ENCODE measurements at regions not wholly inside any gene's neighbourhood (a gene's known extent, or its start where the extent isn't known, plus 50 kb on each side); places are given as distances from the start of the nearest gene placed in this dataset.

- Mint-ChIP-seq H3K27me3 (peaks cover 2% of the 10 kb centered on the region), H3K36me3 (ENCODE audit: low read depth) (no peaks in the 10 kb centered on the region), H3K4me1 (no peaks in the 10 kb centered on the region), H3K27ac (no peak overlapping the region), H3K9me3 (no peaks in the 10 kb centered on the region), H3K4me3 (no peak overlapping the region)
- ChIA-PET POLR2A (no interaction called here), CTCF (no interaction called here)
- DNase-seq: no peak
These were observed 96.2 kb upstream of the BMP4 start for GRCh38 chr14:54052696-54053385.

DNA sequence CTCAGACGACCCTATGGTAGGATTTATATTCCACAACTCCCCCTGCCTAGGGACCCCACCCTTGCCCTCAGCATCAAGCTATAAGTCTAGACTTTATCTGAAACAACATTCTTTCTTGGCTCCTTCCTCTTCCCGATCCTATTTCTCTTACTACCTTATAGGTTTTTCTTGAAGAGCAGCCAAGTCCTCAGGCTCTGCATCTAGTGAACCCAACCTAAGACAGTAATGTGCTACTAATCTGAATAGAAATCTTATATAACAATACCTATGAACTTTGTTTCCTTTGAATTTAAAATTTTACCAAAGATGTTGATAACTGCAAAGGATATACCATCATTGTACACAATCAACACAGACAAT, 96.7 kb upstream of the BMP4 start:
- ChIA-PET CTCF (no interaction called here), POLR2A (no interaction called here)
- H3K36me3 Mint-ChIP-seq (ENCODE audit: low read depth): no peaks in the 10 kb centered on the region
- no peak overlapping the region for H3K4me3 Mint-ChIP-seq
- DNase-seq: no peak
- H3K9me3 Mint-ChIP-seq: no peaks in the 10 kb centered on the region
- no peaks in the 10 kb centered on the region for H3K4me1 Mint-ChIP-seq
- H3K27ac Mint-ChIP-seq: no peak overlapping the region
- peaks cover 2% of the 10 kb centered on the region for H3K27me3 Mint-ChIP-seq

DNA sequence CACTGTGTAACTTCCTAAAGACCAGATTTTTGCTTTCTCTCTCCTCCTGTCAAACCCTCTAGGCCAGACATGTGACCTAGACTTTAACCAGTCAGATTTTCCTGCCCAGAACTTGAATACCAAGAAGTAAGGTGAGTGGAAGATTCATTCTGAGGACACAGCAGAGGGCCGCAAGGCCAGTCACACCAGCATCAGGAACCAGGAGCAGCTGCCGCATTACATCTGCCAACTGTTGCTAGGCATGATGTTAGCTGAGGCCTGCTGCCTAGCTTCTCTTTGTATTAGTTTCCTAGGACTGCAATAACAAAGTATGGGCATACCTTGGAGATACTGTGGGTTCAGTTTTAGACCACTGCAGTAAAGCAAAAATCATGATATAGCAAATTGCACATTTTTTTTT, 101.9 kb upstream of the BMP4 start:
- H3K36me3 Mint-ChIP-seq (ENCODE audit: low read depth): no peaks in the 10 kb centered on the region
- DNase-seq: no peak
- H3K4me1 Mint-ChIP-seq: no peaks in the 10 kb centered on the region
- H3K27ac Mint-ChIP-seq: no peak overlapping the region
- no peaks in the 10 kb centered on the region for H3K27me3 Mint-ChIP-seq
- CTCF ChIA-PET: no interaction called here
- H3K9me3 Mint-ChIP-seq: no peaks in the 10 kb centered on the region
- H3K4me3 Mint-ChIP-seq: no peak overlapping the region
- POLR2A ChIA-PET: no interaction called here

DNA sequence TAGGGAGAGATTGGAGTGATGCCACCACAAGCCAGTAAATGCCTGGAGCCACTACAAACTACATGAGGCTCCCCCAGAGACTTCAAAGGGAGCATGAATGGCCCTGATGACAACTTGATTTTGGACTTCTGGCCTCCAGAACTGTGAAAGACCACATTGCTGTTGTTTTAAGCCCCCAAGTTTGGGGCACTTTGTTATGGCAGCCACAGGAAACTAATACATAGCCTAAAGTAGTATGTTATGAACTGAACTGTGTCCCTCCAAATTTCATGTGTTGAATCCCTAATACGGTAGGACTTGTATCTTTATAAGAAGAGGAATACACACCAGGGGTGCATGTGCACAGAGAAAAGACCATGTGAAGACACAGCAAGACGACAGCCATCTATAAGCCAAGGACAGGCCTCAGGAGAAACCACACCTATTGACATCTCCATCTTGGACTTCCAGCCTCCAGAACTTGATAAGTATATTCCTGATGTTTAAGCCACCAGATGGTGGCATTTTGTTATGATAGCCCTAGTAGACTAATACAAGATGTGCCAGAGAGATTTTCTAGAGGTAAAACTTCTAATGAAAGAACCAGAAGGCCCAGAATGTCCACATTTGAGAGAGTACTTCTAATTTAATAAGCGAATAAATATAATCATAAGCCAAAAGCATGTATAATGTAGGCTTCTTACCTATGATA, 127.1 kb upstream of the BMP4 start:
- Mint-ChIP-seq H3K4me3 (no peak overlapping the region), H3K27ac (no peak overlapping the region), H3K36me3 (ENCODE audit: low read depth) (no peaks in the 10 kb centered on the region), H3K27me3 (no peaks in the 10 kb centered on the region), H3K4me1 (no peaks in the 10 kb centered on the region), H3K9me3 (no peaks in the 10 kb centered on the region)
- ChIA-PET CTCF (no interaction called here), POLR2A (no interaction called here)
- no peak for DNase-seq

- no peaks in the 10 kb centered on the region for H3K36me3 Mint-ChIP-seq (ENCODE audit: low read depth)
- H3K4me1 Mint-ChIP-seq: no peaks in the 10 kb centered on the region
- no peak overlapping the region for H3K27ac Mint-ChIP-seq
- CTCF ChIA-PET: no interaction called here
- no peaks in the 10 kb centered on the region for H3K9me3 Mint-ChIP-seq
- no peak for DNase-seq
- H3K27me3 Mint-ChIP-seq: no peaks in the 10 kb centered on the region
- POLR2A ChIA-PET: no interaction called here
- no peak overlapping the region for H3K4me3 Mint-ChIP-seq
These were observed 128.7 kb upstream of the BMP4 start for GRCh38 chr14:54085232-54085761.

DNA sequence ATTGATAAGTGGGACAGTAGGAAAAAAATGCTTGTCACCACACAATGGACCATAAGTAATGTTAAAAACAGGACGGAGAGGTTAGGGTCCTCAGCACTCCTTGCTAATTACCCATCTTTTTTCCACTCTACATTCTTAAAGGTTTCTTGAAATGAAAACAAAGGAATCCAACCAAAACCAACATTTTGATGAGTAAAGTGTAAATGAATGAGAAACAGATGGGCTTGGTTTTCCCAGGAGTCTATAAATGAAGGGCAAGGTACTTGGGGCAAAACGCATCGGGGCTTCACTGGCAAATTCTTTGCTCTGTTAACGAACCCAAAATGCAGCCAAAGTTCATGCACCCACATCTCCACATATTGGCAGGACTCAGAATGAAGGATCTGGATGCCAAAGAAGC, 129.2 kb upstream of the BMP4 start:
- Mint-ChIP-seq H3K9me3 (no peaks in the 10 kb centered on the region), H3K27ac (no peak overlapping the region), H3K36me3 (ENCODE audit: low read depth) (no peaks in the 10 kb centered on the region), H3K27me3 (no peaks in the 10 kb centered on the region), H3K4me1 (no peaks in the 10 kb centered on the region), H3K4me3 (no peak overlapping the region)
- ChIA-PET CTCF (no interaction called here), POLR2A (no interaction called here)
- no peak for DNase-seq

DNA sequence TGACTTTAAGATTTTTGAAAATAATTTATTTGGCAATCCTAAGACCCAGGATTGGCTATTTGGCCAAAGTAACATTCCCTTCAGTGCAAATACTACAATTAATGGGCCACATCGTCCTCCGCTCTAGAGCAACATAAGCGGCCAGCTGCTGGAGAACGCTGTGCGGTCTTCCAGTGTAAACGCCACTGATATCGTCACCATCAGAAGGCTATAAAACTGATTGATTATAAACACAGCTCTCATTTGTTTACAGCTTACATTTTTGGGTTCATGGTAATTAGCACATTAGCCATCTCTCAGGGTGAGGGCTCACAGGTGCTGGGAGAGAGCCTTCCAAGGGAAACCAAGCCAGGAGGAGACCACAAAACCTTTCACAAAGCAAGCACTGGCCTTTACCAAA, 130.1 kb upstream of the BMP4 start:
- Mint-ChIP-seq H3K36me3 (ENCODE audit: low read depth) (no peaks in the 10 kb centered on the region), H3K4me1 (no peaks in the 10 kb centered on the region), H3K9me3 (no peaks in the 10 kb centered on the region), H3K4me3 (no peak overlapping the region), H3K27ac (no peak overlapping the region), H3K27me3 (no peaks in the 10 kb centered on the region)
- no peak for DNase-seq
- POLR2A ChIA-PET: no interaction called here
- CTCF ChIA-PET: no interaction called here

GRCh38 chr14:54087376-54087775, 130.8 kb upstream of the BMP4 start:
- Mint-ChIP-seq H3K9me3 (no peaks in the 10 kb centered on the region), H3K4me3 (no peak overlapping the region), H3K27ac (no peak overlapping the region), H3K27me3 (no peaks in the 10 kb centered on the region), H3K4me1 (no peaks in the 10 kb centered on the region), H3K36me3 (ENCODE audit: low read depth) (no peaks in the 10 kb centered on the region)
- ChIA-PET POLR2A (no interaction called here), CTCF (no interaction called here)
- DNase-seq: no peak

DNA sequence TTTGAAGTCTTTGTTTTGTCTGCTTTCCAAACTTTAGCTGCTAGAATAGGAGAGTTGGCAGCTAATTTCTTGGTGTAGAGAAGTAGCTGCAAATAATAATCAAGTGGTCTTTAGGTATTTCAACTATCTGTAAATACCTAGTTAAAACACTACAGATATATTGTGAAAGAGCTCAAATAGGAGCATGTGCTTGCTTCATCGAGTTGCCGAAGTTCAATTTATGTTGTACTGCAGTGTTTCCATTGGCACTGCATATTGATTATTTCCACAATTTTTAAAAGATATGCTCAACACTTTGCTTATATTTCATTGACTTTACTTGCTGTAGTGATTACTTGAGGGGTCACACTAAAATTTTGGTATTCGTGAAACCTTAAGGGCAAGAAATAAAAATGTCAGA, 131.6 kb upstream of the BMP4 start:
- CTCF ChIA-PET: no interaction called here
- POLR2A ChIA-PET: no interaction called here
- Mint-ChIP-seq H3K9me3 (no peaks in the 10 kb centered on the region), H3K4me3 (no peak overlapping the region), H3K4me1 (no peaks in the 10 kb centered on the region), H3K36me3 (ENCODE audit: low read depth) (no peaks in the 10 kb centered on the region), H3K27ac (no peak overlapping the region), H3K27me3 (no peaks in the 10 kb centered on the region)
- DNase-seq: no peak

GRCh38 chr14:54090274-54090673, 133.6 kb upstream of the BMP4 start:
- H3K9me3 Mint-ChIP-seq: peaks cover 15% of the 10 kb centered on the region
- POLR2A ChIA-PET: no interaction called here
- no peaks in the 10 kb centered on the region for H3K36me3 Mint-ChIP-seq (ENCODE audit: low read depth)
- H3K4me1 Mint-ChIP-seq: no peaks in the 10 kb centered on the region
- H3K27me3 Mint-ChIP-seq: no peaks in the 10 kb centered on the region
- no peak for DNase-seq
- no peak overlapping the region for H3K27ac Mint-ChIP-seq
- CTCF ChIA-PET: interaction anchor here (0.6 kb wide), 1 partner anchor 1989 kb away, joined by 3 read pairs; no protein-coding TSS in a partner anchor
- H3K4me3 Mint-ChIP-seq: no peak overlapping the region

- CTCF ChIA-PET: no interaction called here
These were observed 138.1 kb upstream of the BMP4 start for GRCh38 chr14:54094765-54095164.

DNA sequence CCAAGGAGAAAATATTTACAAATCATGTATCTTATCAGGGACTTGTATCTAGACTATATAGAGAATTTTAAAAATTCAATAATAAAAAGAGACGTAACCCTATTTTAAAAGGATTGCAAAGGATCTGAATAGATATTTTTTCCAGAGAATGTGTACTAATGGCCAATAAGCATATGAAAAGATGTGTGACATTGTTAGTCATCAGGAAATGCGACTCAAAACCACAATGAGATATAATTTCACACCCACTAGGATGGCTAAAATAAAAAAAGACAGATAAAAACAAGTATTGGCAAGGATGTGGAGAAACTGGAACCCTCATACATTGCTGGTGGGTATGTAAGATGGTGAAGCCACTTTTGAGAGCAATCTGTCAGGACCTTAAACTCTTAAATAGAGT, 141.9 kb upstream of the BMP4 start:
- no peak for DNase-seq
- Mint-ChIP-seq H3K27me3 (no peaks in the 10 kb centered on the region), H3K4me1 (no peaks in the 10 kb centered on the region), H3K4me3 (no peak overlapping the region), H3K9me3 (peaks cover 14% of the 10 kb centered on the region), H3K36me3 (ENCODE audit: low read depth) (no peaks in the 10 kb centered on the region), H3K27ac (no peak overlapping the region)
- ChIA-PET CTCF (interaction anchor here (0.6 kb wide), 1 partner anchor 57 kb away, joined by 4 read pairs; no protein-coding TSS in a partner anchor), POLR2A (no interaction called here)

More at GRCh38 chr14:54094765-54095164, 138.1 kb upstream of the BMP4 start:
- Mint-ChIP-seq H3K9me3 (peaks cover 15% of the 10 kb centered on the region), H3K4me3 (no peak overlapping the region), H3K27me3 (no peaks in the 10 kb centered on the region), H3K4me1 (no peaks in the 10 kb centered on the region), H3K27ac (no peak overlapping the region), H3K36me3 (ENCODE audit: low read depth) (no peaks in the 10 kb centered on the region)
- POLR2A ChIA-PET: no interaction called here
- no peak for DNase-seq

DNA sequence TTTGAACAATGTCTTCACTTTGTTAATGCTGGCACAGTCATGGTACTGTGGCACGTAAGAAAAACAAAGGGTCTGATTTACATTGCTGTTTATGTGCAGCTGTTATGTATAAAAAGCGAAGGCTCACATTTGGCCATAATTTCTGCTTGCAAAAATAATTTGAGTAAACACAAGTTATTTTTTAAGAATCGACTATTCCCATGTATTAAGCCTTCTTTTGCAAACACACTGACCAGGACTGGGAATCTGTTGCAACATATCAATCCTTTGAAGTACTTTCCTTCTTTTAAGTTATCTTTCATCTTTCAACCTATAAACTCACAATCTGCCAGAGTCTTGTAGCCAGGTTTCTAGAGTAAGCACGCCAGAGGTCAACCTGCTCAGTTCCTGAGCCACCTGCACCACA, 145.4 kb upstream of the BMP4 start:
- DNase-seq: no peak
- Mint-ChIP-seq H3K36me3 (ENCODE audit: low read depth) (no peaks in the 10 kb centered on the region), H3K27ac (no peak overlapping the region), H3K9me3 (no peaks in the 10 kb centered on the region), H3K27me3 (no peaks in the 10 kb centered on the region), H3K4me3 (no peak overlapping the region), H3K4me1 (no peaks in the 10 kb centered on the region)
- ChIA-PET CTCF (no interaction called here), POLR2A (no interaction called here)

GRCh38 chr14:54102530-54102929, 145.9 kb upstream of the BMP4 start:
- ChIA-PET POLR2A (no interaction called here), CTCF (no interaction called here)
- Mint-ChIP-seq H3K27ac (no peak overlapping the region), H3K4me3 (no peak overlapping the region), H3K9me3 (no peaks in the 10 kb centered on the region), H3K4me1 (no peaks in the 10 kb centered on the region), H3K27me3 (no peaks in the 10 kb centered on the region), H3K36me3 (ENCODE audit: low read depth) (no peaks in the 10 kb centered on the region)
- no peak for DNase-seq

Data from activated CD4-positive, alpha-beta T cell treated with anti-CD3 and anti-CD28 coated beads, Interleukin-2, amount 10 ng/mL, durations not matched to agents 7 days and 5 days (primary cell).